Uterus (tissue), 3 donors: ENCODE measurements at regions not wholly inside any gene's neighbourhood (a gene's known extent, or its start where the extent isn't known, plus 50 kb on each side); places are given as distances from the start of the nearest gene placed in this dataset.

Source experiments
- DNase-seq, 2 donors: peaks; one replicate each; pipeline ENCODE4 v3.0.0-alpha.2; 2019 to 2020
- H3K27ac ChIP-seq, 2 donors: fragments of 200-600 bp; sonication (generic); 1 replicate in 1 of 2; 2 replicates in 1 of 2; pipeline ENCODE4 v1.5.1; 2016 to 2018
- H3K27me3 ChIP-seq, 2 donors: fragments of 200-600 bp; sonication (generic); one replicate each; pipeline ENCODE4 v1.5.1; 2018 to 2019; ENCODE audit warnings: control low read depth in 1 of 2
- H3K36me3 ChIP-seq, 2 donors: fragments of 200-600 bp; sonication (generic); one replicate each; pipeline ENCODE4 v1.5.1; 2019; ENCODE audit warnings: control low read depth in 1 of 2
- H3K4me1 ChIP-seq, 2 donors: fragments of 200-600 bp; sonication (generic); one replicate each; pipeline ENCODE4 v1.5.1; 2018 to 2019; ENCODE audit warnings: control low read depth in 1 of 2
- H3K4me3 ChIP-seq, 2 donors: fragments of 200-600 bp; sonication (generic); 1 replicate in 1 of 2; 2 replicates in 1 of 2; pipeline ENCODE4 v1.5.1; 2018 to 2019; ENCODE audit warnings: mild to moderate bottlenecking in 1 of 2
- H3K9me3 ChIP-seq, 2 donors: fragments of 200-600 bp; sonication (generic); one replicate each; pipeline ENCODE4 v1.5.1; 2019; ENCODE audit warnings: control low read depth in 1 of 2
- POLR2A ChIP-seq, 2 donors: fragments of 450-650 bp; IDR thresholded peaks; one replicate each; pipeline ENCODE4 v1.6.1; 2016; ENCODE audit warnings: antibody characterized with exemption in 2 of 2, mild to moderate bottlenecking in 1 of 2, moderate library complexity in 1 of 2
- intact Hi-C: fragments of 100-400 bp; cut with DNase I; formaldehyde crosslinking; loops from one replicate; pipeline ENCODE4 v1.15.1; 2023; ENCODE audit warnings: low total_unique reads
- TF ChIP-seq, protein P1 (sequence below), 4 experiments: fragments of 200-600 bp in 2 of 4; fragments of 450-650 bp in 2 of 4; sonication (generic) in 2 of 4; IDR thresholded peaks; one replicate each; pipeline ENCODE4 v1.5.1; 2016 to 2019; ENCODE audit warnings: antibody characterized with exemption in 4 of 4, mild to moderate bottlenecking in 2 of 4, moderate library complexity in 1 of 4
- donor health status: DM: yes; HTN: yes; CAD: no.

DNA sequence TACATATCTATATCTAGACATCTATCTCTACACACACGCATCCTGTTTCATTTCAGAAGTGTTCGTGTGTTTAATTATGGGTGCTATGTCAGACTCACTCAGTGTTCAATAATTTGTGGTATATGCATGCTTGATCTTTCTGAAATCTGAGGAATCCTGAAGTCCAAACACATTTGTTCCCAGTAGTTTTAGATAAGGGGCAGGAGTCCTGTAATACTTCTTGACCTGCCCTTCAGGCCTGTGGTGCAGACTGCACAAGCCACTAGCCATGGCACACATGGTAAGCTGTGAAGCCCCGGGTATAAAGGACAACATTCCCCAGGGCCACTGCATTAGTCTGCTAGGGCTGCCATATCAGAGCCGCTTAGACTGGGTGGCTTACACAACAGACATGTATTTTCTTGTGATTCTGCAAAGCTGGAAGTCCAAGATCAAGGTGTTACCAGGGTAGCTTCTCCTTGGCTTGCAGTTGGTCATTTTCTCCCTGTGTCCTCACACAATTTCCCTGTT, 267.2 kb downstream of the RHOU start:
- DNase-seq, result no peak
- TF ChIP-seq POLR2A (IDR thresholded peaks at IDR 0.05), result no peak
- TF ChIP-seq, protein P1, sequence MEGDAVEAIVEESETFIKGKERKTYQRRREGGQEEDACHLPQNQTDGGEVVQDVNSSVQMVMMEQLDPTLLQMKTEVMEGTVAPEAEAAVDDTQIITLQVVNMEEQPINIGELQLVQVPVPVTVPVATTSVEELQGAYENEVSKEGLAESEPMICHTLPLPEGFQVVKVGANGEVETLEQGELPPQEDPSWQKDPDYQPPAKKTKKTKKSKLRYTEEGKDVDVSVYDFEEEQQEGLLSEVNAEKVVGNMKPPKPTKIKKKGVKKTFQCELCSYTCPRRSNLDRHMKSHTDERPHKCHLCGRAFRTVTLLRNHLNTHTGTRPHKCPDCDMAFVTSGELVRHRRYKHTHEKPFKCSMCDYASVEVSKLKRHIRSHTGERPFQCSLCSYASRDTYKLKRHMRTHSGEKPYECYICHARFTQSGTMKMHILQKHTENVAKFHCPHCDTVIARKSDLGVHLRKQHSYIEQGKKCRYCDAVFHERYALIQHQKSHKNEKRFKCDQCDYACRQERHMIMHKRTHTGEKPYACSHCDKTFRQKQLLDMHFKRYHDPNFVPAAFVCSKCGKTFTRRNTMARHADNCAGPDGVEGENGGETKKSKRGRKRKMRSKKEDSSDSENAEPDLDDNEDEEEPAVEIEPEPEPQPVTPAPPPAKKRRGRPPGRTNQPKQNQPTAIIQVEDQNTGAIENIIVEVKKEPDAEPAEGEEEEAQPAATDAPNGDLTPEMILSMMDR (IDR thresholded peaks at IDR 0.05), result no peak
- H3K4me3 ChIP-seq, result no peak overlapping the region
- H3K9me3 ChIP-seq, result no peaks in the 10 kb centered on the region
- no peak overlapping the region for H3K27ac ChIP-seq
- H3K27me3 ChIP-seq, result no peaks in the 10 kb centered on the region
- intact Hi-C loops, result no loop called here
- H3K36me3 ChIP-seq, result no peaks in the 10 kb centered on the region
- H3K4me1 ChIP-seq, result no peaks in the 10 kb centered on the region

GRCh38 chr1:229003233-229004031, 267.5 kb upstream of the RAB4A start:
- Histone ChIP-seq H3K4me3 (no peak overlapping the region), H3K36me3 (no peaks in the 10 kb centered on the region), H3K4me1 (no peaks in the 10 kb centered on the region), H3K9me3 (no peaks in the 10 kb centered on the region), H3K27ac (no peak overlapping the region), H3K27me3 (no peaks in the 10 kb centered on the region)
- no peak for TF ChIP-seq POLR2A (IDR thresholded peaks at IDR 0.05)
- TF ChIP-seq, protein P1 (IDR thresholded peaks at IDR 0.05), result no peak
- intact Hi-C loops, result no loop called here
- DNase-seq, result no peak

GRCh38 chr1:229004066-229004833, 266.7 kb upstream of the RAB4A start:
- Histone ChIP-seq H3K4me1 (no peaks in the 10 kb centered on the region), H3K36me3 (no peaks in the 10 kb centered on the region), H3K27me3 (no peaks in the 10 kb centered on the region), H3K27ac (no peak overlapping the region), H3K9me3 (no peaks in the 10 kb centered on the region), H3K4me3 (no peak overlapping the region)
- no peak for TF ChIP-seq POLR2A (IDR thresholded peaks at IDR 0.05)
- TF ChIP-seq, protein P1 (IDR thresholded peaks at IDR 0.05), result no peak
- no peak for DNase-seq
- intact Hi-C loops, result no loop called here

DNA sequence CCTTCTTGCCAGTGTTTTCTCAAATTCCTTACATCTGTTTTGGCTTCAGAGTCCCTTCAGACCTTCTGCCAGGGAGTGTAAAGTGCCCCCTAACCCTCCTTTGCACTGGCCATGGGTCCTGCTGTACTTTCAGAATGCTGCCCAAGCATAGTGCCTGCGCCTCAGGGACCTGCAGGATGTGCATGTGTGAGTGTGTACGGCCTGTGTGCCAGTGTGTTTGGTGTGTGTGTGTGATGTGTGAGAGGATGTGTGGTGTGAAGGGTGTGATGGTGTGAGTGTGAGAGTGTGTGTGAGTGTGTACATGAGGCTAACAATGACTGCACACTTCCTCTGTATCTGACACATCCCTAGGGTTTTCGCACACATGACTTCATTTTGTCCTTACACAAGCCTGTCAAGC, 265.8 kb upstream of the RAB4A start:
- no peak overlapping the region for H3K4me3 ChIP-seq
- intact Hi-C loops, result no loop called here
- no peaks in the 10 kb centered on the region for H3K27me3 ChIP-seq
- H3K36me3 ChIP-seq, result no peaks in the 10 kb centered on the region
- TF ChIP-seq, protein P1 (IDR thresholded peaks at IDR 0.05), result no peak
- no peak for TF ChIP-seq POLR2A (IDR thresholded peaks at IDR 0.05)
- DNase-seq, result no peak
- H3K4me1 ChIP-seq, result no peaks in the 10 kb centered on the region
- no peaks in the 10 kb centered on the region for H3K9me3 ChIP-seq
- H3K27ac ChIP-seq, result no peak overlapping the region

DNA sequence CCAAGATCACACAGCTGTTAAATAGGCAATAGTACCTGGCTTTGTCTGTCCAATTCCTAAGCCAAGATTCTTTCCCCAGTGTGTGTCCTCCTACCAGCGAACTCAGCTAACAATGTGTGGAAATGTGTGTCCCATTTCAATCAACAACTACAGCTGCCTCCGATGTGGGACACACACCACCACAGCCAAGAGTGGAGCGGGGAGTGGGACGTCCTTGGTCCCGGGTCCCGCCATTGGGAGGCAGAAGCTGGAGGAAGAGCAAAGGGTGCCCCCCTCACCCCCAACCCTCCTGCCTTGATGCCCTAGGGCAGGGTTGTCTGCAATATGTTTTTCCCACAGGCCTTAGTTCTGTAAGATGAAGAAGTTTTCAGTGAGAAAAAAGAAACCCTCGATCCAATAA, 265.4 kb upstream of the RAB4A start:
- DNase-seq, result no peak
- H3K27ac ChIP-seq, result no peak overlapping the region
- no peak for TF ChIP-seq POLR2A (IDR thresholded peaks at IDR 0.05)
- TF ChIP-seq, protein P1 (IDR thresholded peaks at IDR 0.05), result no peak
- intact Hi-C loops, result no loop called here
- H3K9me3 ChIP-seq, result no peaks in the 10 kb centered on the region
- H3K4me1 ChIP-seq, result no peaks in the 10 kb centered on the region
- H3K27me3 ChIP-seq, result no peaks in the 10 kb centered on the region
- no peak overlapping the region for H3K4me3 ChIP-seq
- no peaks in the 10 kb centered on the region for H3K36me3 ChIP-seq
